GM18520 (cell line): ENCODE measurements at regions not wholly inside any gene's neighbourhood (a gene's known extent, or its start where the extent isn't known, plus 50 kb on each side); places are given as distances from the start of the nearest gene placed in this dataset.

Experiments
- ATAC-seq: cut with Tn5 transposase; IDR thresholded peaks from one replicate; pipeline ENCODE4 v1.9.1; 2021; ENCODE audit not compliant: unreplicated experiment

GRCh38 chr12:92003701-92004100 is 141.9 kb downstream of the BTG1 start:
- no peak for ATAC-seq

- no peak for ATAC-seq
Measured at GRCh38 chr12:92002673-92003382, 142.8 kb downstream of the BTG1 start.

- ATAC-seq = no peak
Measured at GRCh38 chr12:92002195-92002649, 143.4 kb downstream of the BTG1 start.

GRCh38 chr12:92000597-92000996 is 145.0 kb downstream of the BTG1 start:
- no peak for ATAC-seq

GRCh38 chr12:91999823-92000222 is 145.8 kb downstream of the BTG1 start:
- no peak for ATAC-seq

GRCh38 chr12:91998316-91998715 is 147.3 kb downstream of the BTG1 start:
- no peak for ATAC-seq

GRCh38 chr12:91994208-91994797 is 151.3 kb downstream of the BTG1 start:
- no peak for ATAC-seq

- ATAC-seq = no peak
Measured at GRCh38 chr12:91993287-91994017, 152.2 kb downstream of the BTG1 start.

GRCh38 chr12:91991399-91992187 is 154.1 kb downstream of the BTG1 start:
- ATAC-seq = no peak

GRCh38 chr12:91990525-91990924 is 155.1 kb downstream of the BTG1 start:
- ATAC-seq = no peak

GRCh38 chr12:91989143-91989542 is 156.5 kb downstream of the BTG1 start:
- no peak for ATAC-seq

- no peak for ATAC-seq
Measured at GRCh38 chr12:91988086-91988923, 157.3 kb downstream of the BTG1 start.

GRCh38 chr12:91986084-91986483 is 159.6 kb downstream of the BTG1 start:
- no peak for ATAC-seq

GRCh38 chr12:91985002-91985787 is 160.5 kb downstream of the BTG1 start:
- no peak for ATAC-seq

- ATAC-seq = no peak
Measured at GRCh38 chr12:91984556-91984955, 161.1 kb downstream of the BTG1 start.

- no peak for ATAC-seq
Measured at GRCh38 chr12:91983935-91984334, 161.7 kb downstream of the BTG1 start.

GRCh38 chr12:91982946-91983345 is 162.7 kb downstream of the BTG1 start:
- ATAC-seq = no peak

- no peak for ATAC-seq
Measured at GRCh38 chr12:91980389-91980821, 165.2 kb downstream of the BTG1 start.

GRCh38 chr12:91978143-91978542 is 167.5 kb downstream of the BTG1 start:
- ATAC-seq = no peak

- no peak for ATAC-seq
Measured at GRCh38 chr12:91975891-91976290, 169.8 kb downstream of the BTG1 start.
